PC-9 (cell line): ENCODE measurements at regions not wholly inside any gene's neighbourhood (a gene's known extent, or its start where the extent isn't known, plus 50 kb on each side); places are given as distances from the start of the nearest gene placed in this dataset.

ENCODE experiments used
- EZH2 ChIP-seq: fragments of 200-600 bp; sonication (generic); IDR thresholded peaks from 2 replicates; pipeline ENCODE4 v1.8.0; 2017; ENCODE audit warnings: antibody characterized with exemption, low read depth
- TF ChIP-seq, protein P1 (sequence below): fragments of 200-600 bp; sonication (generic); conservative IDR thresholded peaks from 2 replicates; pipeline ENCODE4 v1.6.1; 2017; ENCODE audit warnings: mixed run types, antibody characterized with exemption, mild to moderate bottlenecking, moderate library complexity

DNA sequence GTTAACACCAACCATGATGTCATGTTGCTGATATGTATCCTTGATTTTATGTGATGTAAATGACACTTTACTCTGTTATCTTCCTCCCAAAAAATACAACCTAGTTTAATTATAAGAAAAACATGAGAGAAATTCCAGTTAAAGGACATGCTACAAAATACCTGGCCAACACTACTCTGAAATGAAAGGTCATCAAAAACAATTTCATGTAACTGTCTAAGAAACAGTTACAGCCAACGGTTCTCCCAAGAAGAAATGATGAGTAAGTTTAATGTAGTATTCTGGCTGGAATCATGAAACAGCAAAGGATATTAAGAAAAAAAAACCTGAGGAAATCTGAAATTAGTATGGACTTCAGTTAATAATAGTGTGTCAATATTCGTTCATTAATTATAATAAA is 653.3 kb upstream of the FOXG1 start:
- TF ChIP-seq, protein P1, sequence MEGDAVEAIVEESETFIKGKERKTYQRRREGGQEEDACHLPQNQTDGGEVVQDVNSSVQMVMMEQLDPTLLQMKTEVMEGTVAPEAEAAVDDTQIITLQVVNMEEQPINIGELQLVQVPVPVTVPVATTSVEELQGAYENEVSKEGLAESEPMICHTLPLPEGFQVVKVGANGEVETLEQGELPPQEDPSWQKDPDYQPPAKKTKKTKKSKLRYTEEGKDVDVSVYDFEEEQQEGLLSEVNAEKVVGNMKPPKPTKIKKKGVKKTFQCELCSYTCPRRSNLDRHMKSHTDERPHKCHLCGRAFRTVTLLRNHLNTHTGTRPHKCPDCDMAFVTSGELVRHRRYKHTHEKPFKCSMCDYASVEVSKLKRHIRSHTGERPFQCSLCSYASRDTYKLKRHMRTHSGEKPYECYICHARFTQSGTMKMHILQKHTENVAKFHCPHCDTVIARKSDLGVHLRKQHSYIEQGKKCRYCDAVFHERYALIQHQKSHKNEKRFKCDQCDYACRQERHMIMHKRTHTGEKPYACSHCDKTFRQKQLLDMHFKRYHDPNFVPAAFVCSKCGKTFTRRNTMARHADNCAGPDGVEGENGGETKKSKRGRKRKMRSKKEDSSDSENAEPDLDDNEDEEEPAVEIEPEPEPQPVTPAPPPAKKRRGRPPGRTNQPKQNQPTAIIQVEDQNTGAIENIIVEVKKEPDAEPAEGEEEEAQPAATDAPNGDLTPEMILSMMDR, result no peak
- no peak for TF ChIP-seq EZH2
